Body of pancreas (tissue), 4 donors: ENCODE measurements at regions not wholly inside any gene's neighbourhood (a gene's known extent, or its start where the extent isn't known, plus 50 kb on each side); places are given as distances from the start of the nearest gene placed in this dataset.

Experiments
- ATAC-seq: fragments of 150-250 bp; one replicate; pipeline ENCODE4 v1.9.1; 2016
- DNase-seq, 4 donors: peaks; one replicate each; pipeline ENCODE4 v3.0.0-alpha.2; 2019
- H3K27ac ChIP-seq, 4 donors: fragments of 200-600 bp; sonication (generic); 1 replicate in 3 of 4; 2 replicates in 1 of 4; pipeline versions ENCODE4 v1.5.1 to v1.6.1; 2016 to 2019; ENCODE audit warnings: mild to moderate bottlenecking in 1 of 4, mixed read lengths in 1 of 4, moderate library complexity in 1 of 4
- H3K27me3 ChIP-seq, 2 donors: fragments of 200-600 bp; sonication (generic); one replicate each; pipeline ENCODE4 v1.6.0; 2016; ENCODE audit warnings: mild to moderate bottlenecking in 1 of 2
- H3K36me3 ChIP-seq, 2 donors: fragments of 200-600 bp; sonication (generic); replicated peaks in 1 of 2; 2 replicates each; pipeline ENCODE4 v1.5.1; 2016; ENCODE audit warnings: low read depth in 2 of 2; ENCODE audit not compliant: insufficient read depth in 1 of 2
- H3K4me1 ChIP-seq: fragments of 200-600 bp; sonication (generic); one replicate; pipeline ENCODE4 v1.6.0; 2016
- H3K4me3 ChIP-seq, 2 donors: fragments of 200-600 bp; sonication (generic); 1 replicate in 1 of 2; 2 replicates in 1 of 2; pipeline ENCODE4 v1.5.1; 2016 to 2019
- H3K9me3 ChIP-seq, 3 donors: fragments of 200-600 bp; sonication (generic); 1 replicate in 2 of 3; 2 replicates in 1 of 3; pipeline ENCODE4 v1.5.1; 2016
- CTCF ChIP-seq, 7 experiments: fragments of 450-650 bp in 4 of 7; fragments of 200-600 bp in 3 of 7; sonication (generic) in 3 of 7; IDR thresholded peaks; one replicate each; pipeline ENCODE4 v1.5.1; 2016 to 2019; ENCODE audit warnings: antibody characterized with exemption in 7 of 7
- POLR2A ChIP-seq, 3 donors: fragments of 450-650 bp; IDR thresholded peaks; one replicate each; pipeline ENCODE4 v1.6.1; 2016; ENCODE audit warnings: antibody characterized with exemption in 3 of 3, mild to moderate bottlenecking in 2 of 3
- whole genome bisulfite sequencing, 2 donors: methylation state at CpG; one replicate each; pipeline ENCODE4 v1.1.5; 2017; 5-methylcytosine and 5-hydroxymethylcytosine counted together
- intact Hi-C: fragments of 100-400 bp; cut with DNase I; formaldehyde crosslinking; loops from one replicate; pipeline ENCODE4 v1.15.1; 2023

- WGBS, 2 donors: 70 to 78% methylated on average over 4 of the region's 4 CpGs
- intact Hi-C loops: no loop called here
- no peak for TF ChIP-seq POLR2A (IDR thresholded peaks at IDR 0.05)
- TF ChIP-seq CTCF (IDR thresholded peaks at IDR 0.05): no peak
Measured at GRCh38 chr18:73007915-73008308, 140.1 kb upstream of the NETO1 start.

GRCh38 chr18:73007195-73007914 is 139.6 kb upstream of the NETO1 start:
- H3K27ac ChIP-seq: no peak overlapping the region
- 28 to 43% methylated on average over 6 of the region's 6 CpGs for WGBS, 2 donors
- DNase-seq (no peak), ATAC-seq (no peak)
- no peak for TF ChIP-seq CTCF (IDR thresholded peaks at IDR 0.05)
- no peak for TF ChIP-seq POLR2A (IDR thresholded peaks at IDR 0.05)
- intact Hi-C loops: no loop called here
- no peaks in the 10 kb centered on the region for H3K27me3 ChIP-seq
- H3K9me3 ChIP-seq: no peaks in the 10 kb centered on the region
- no peak overlapping the region for H3K4me3 ChIP-seq
- no peaks in the 10 kb centered on the region for H3K36me3 ChIP-seq
- H3K4me1 ChIP-seq: no peaks in the 10 kb centered on the region

More at GRCh38 chr18:73007915-73008308, 140.1 kb upstream of the NETO1 start:
- Histone ChIP-seq H3K4me3 (no peak overlapping the region), H3K4me1 (no peaks in the 10 kb centered on the region), H3K27me3 (no peaks in the 10 kb centered on the region), H3K36me3 (no peaks in the 10 kb centered on the region), H3K27ac (no peak overlapping the region), H3K9me3 (no peaks in the 10 kb centered on the region)
- no peak for DNase-seq
- no peak for ATAC-seq

GRCh38 chr18:73006331-73006730 is 138.5 kb upstream of the NETO1 start:
- no peaks in the 10 kb centered on the region for H3K4me1 ChIP-seq
- no peaks in the 10 kb centered on the region for H3K27me3 ChIP-seq
- WGBS, 2 donors: 33 to 43% methylated on average over 3 of the region's 3 CpGs
- no peak overlapping the region for H3K4me3 ChIP-seq
- DNase-seq: no peak
- intact Hi-C loops: no loop called here
- ATAC-seq: no peak
- H3K27ac ChIP-seq: no peak overlapping the region
- H3K9me3 ChIP-seq: no peaks in the 10 kb centered on the region
- H3K36me3 ChIP-seq: no peaks in the 10 kb centered on the region
- TF ChIP-seq CTCF (IDR thresholded peaks at IDR 0.05) (no peak), POLR2A (IDR thresholded peaks at IDR 0.05) (no peak)

GRCh38 chr18:73004260-73004659 is 136.5 kb upstream of the NETO1 start:
- H3K4me1 ChIP-seq: no peaks in the 10 kb centered on the region
- no peak overlapping the region for H3K4me3 ChIP-seq
- H3K36me3 ChIP-seq: no peaks in the 10 kb centered on the region
- TF ChIP-seq CTCF (IDR thresholded peaks at IDR 0.05): no peak
- TF ChIP-seq POLR2A (IDR thresholded peaks at IDR 0.05): no peak
- no peaks in the 10 kb centered on the region for H3K9me3 ChIP-seq
- 59 to 69% methylated on average over 2 of the region's 2 CpGs for WGBS, 2 donors
- DNase-seq (no peak), ATAC-seq (no peak)
- no peaks in the 10 kb centered on the region for H3K27me3 ChIP-seq
- intact Hi-C loops: no loop called here
- no peak overlapping the region for H3K27ac ChIP-seq

- Histone ChIP-seq H3K9me3 (no peaks in the 10 kb centered on the region), H3K4me3 (no peak overlapping the region), H3K4me1 (no peaks in the 10 kb centered on the region), H3K27me3 (no peaks in the 10 kb centered on the region), H3K27ac (no peak overlapping the region), H3K36me3 (no peaks in the 10 kb centered on the region)
- no peak for TF ChIP-seq POLR2A (IDR thresholded peaks at IDR 0.05)
- no peak for TF ChIP-seq CTCF (IDR thresholded peaks at IDR 0.05)
- no peak for ATAC-seq
- intact Hi-C loops: no loop called here
- no peak for DNase-seq
Measured at GRCh38 chr18:72999971-73000607, 132.3 kb upstream of the NETO1 start.
